ENCODE measurements at regions not wholly inside any gene's neighbourhood (a gene's known extent, or its start where the extent isn't known, plus 50 kb on each side); places are given as distances from the start of the nearest gene placed in this dataset.

GRCh38 chr5:127210042-127210441 lies 80.6 kb upstream of the MEGF10 start:
- TF ChIP-seq ZNF384 (IDR thresholded peaks at IDR 0.05) (no peak), NFRKB (IDR thresholded peaks at IDR 0.05) (no peak), SUZ12 (IDR thresholded peaks at IDR 0.05) (no peak), BHLHE40 (IDR thresholded peaks at IDR 0.05; ENCODE audit: borderline replicate concordance) (no peak), ELF4 (IDR thresholded peaks at IDR 0.05) (no peak), TARDBP (IDR thresholded peaks at IDR 0.05) (no peak), SP1 (IDR thresholded peaks at IDR 0.05) (no peak), FOXM1 (IDR thresholded peaks at IDR 0.05; ENCODE audit: borderline replicate concordance) (no peak)
- TF ChIP-seq, protein P1, sequence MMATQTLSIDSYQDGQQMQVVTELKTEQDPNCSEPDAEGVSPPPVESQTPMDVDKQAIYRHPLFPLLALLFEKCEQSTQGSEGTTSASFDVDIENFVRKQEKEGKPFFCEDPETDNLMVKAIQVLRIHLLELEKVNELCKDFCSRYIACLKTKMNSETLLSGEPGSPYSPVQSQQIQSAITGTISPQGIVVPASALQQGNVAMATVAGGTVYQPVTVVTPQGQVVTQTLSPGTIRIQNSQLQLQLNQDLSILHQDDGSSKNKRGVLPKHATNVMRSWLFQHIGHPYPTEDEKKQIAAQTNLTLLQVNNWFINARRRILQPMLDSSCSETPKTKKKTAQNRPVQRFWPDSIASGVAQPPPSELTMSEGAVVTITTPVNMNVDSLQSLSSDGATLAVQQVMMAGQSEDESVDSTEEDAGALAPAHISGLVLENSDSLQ (IDR thresholded peaks at IDR 0.05) = no peak
